ENCODE measurements at regions not wholly inside any gene's neighbourhood (a gene's known extent, or its start where the extent isn't known, plus 50 kb on each side); places are given as distances from the start of the nearest gene placed in this dataset.

DNA sequence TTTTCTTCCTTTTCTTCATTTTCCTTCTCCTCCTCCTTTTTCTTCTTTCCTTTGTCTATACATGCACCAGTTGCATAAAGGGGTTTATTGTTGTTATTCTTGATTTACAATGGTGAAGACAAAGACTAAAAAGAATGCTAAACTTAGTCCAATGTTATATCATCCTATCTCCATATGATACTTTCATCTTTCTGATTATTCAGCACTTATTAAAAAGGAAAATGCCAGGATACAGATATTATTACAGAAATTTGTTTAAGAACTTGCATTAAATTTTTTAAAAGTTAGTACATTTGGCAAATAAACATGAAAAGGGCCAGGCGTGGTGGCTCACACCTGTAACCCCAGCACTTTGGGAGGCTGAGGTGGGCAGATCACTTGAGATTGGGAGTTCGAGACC is 1074.9 kb downstream of the EFNA5 start:
- ATAC-seq, result no peak
- H3K36me3 ChIP-seq, result no peaks in the 10 kb centered on the region
- intact Hi-C loops (cut with DNase I), result no loop called here
- H3K4me1 ChIP-seq, result no peaks in the 10 kb centered on the region
- no peaks in the 10 kb centered on the region for H3K9me3 ChIP-seq
- WGBS (ENCODE audit: insufficient coverage, low coverage, low lambda C conversion rate, missing lambda C conversion rate), result 42% methylated on average over 2 of the region's 2 CpGs
- no peak overlapping the region for H3K4me3 ChIP-seq
- no peaks in the 10 kb centered on the region for H3K27me3 ChIP-seq
- H3K27ac ChIP-seq, result no peak overlapping the region
- no peak for DNase-seq
- TF ChIP-seq POLR2A (IDR thresholded peaks at IDR 0.05), result no peak
- TF ChIP-seq, protein P1, sequence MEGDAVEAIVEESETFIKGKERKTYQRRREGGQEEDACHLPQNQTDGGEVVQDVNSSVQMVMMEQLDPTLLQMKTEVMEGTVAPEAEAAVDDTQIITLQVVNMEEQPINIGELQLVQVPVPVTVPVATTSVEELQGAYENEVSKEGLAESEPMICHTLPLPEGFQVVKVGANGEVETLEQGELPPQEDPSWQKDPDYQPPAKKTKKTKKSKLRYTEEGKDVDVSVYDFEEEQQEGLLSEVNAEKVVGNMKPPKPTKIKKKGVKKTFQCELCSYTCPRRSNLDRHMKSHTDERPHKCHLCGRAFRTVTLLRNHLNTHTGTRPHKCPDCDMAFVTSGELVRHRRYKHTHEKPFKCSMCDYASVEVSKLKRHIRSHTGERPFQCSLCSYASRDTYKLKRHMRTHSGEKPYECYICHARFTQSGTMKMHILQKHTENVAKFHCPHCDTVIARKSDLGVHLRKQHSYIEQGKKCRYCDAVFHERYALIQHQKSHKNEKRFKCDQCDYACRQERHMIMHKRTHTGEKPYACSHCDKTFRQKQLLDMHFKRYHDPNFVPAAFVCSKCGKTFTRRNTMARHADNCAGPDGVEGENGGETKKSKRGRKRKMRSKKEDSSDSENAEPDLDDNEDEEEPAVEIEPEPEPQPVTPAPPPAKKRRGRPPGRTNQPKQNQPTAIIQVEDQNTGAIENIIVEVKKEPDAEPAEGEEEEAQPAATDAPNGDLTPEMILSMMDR (IDR thresholded peaks at IDR 0.05), result no peak

DNA sequence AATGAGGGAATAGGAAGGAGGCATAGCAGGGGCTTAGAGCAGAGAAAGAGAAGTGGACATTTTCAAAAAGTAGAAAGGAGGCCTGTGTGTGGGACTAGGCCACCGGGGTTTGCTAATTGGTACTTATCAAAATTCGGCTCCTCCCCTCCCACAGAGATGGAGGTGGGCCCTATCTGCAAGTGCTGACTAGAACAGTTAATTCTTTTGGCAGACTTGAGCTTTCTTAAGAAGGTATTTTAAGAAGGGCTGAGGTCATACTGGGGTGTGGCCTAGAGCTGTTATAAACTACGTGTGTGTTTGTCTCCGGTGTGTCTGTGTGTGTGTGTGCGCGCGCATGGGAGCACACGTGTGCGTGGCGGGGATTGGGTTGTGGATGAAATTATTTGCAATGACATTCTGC is 1086.5 kb downstream of the EFNA5 start:
- no peaks in the 10 kb centered on the region for H3K27me3 ChIP-seq
- no peak overlapping the region for H3K27ac ChIP-seq
- 49% methylated on average over 3 of the region's 10 CpGs for WGBS (ENCODE audit: insufficient coverage, low coverage, low lambda C conversion rate, missing lambda C conversion rate)
- no peak for ATAC-seq
- H3K4me3 ChIP-seq, result no peak overlapping the region
- DNase-seq, result no peak
- H3K36me3 ChIP-seq, result no peaks in the 10 kb centered on the region
- H3K9me3 ChIP-seq, result no peaks in the 10 kb centered on the region
- intact Hi-C loops (cut with DNase I), result no loop called here
- no peaks in the 10 kb centered on the region for H3K4me1 ChIP-seq
- TF ChIP-seq POLR2A (IDR thresholded peaks at IDR 0.05), result no peak
- TF ChIP-seq, protein P1 (IDR thresholded peaks at IDR 0.05), result no peak

DNA sequence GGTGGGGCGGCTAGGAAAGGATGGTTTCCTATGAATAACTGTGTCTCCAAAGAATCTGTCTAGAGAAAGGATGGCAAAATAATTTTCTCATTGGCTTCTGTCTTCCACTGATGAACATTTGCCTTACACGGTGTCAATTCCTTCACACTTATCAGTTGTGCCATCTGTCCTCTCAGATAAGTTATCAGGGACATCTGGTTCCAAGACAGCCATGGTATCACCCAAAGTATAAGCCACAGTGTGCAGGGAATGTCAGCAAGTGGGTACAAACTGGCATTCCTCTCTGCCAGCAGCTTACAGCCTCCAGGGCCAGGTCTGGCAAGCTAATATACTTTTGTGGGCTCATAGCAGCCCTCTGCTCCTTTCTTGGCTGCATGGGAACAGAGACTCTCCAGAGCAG is 1092.0 kb downstream of the EFNA5 start:
- no peaks in the 10 kb centered on the region for H3K36me3 ChIP-seq
- no peaks in the 10 kb centered on the region for H3K27me3 ChIP-seq
- H3K4me1 ChIP-seq, result no peaks in the 10 kb centered on the region
- DNase-seq (no peak), ATAC-seq (no peak)
- intact Hi-C loops (cut with DNase I), result no loop called here
- H3K4me3 ChIP-seq, result no peak overlapping the region
- no peaks in the 10 kb centered on the region for H3K9me3 ChIP-seq
- 42% methylated on average over 2 of the region's 2 CpGs for WGBS (ENCODE audit: insufficient coverage, low coverage, low lambda C conversion rate, missing lambda C conversion rate)
- no peak overlapping the region for H3K27ac ChIP-seq
- TF ChIP-seq POLR2A (IDR thresholded peaks at IDR 0.05), result no peak
- TF ChIP-seq, protein P1 (IDR thresholded peaks at IDR 0.05), result no peak

DNA sequence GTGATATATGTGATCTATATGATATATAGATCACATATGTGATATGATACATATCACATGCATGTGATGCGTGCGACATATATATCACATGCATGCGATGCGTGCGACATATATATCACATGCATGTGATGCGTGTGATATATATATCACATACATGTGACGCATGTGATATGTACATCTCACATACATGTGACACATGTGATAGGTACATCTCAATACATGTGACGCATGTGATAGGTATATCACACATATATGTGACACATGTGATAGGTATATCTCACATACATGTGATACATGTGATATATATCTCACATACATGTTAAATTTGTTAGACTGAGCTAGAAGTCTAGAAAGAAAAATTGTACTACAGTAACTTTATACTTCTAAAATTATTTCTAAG is 1095.9 kb downstream of the EFNA5 start:
- 85% methylated on average over 8 of the region's 8 CpGs for WGBS (ENCODE audit: insufficient coverage, low coverage, low lambda C conversion rate, missing lambda C conversion rate)

More for the DNA sequence above, 1095.9 kb downstream of the EFNA5 start:
- DNase-seq (no peak), ATAC-seq (no peak)
- TF ChIP-seq, protein P1 (IDR thresholded peaks at IDR 0.05), result no peak
- no peak for TF ChIP-seq POLR2A (IDR thresholded peaks at IDR 0.05)
- intact Hi-C loops (cut with DNase I), result no loop called here
- H3K36me3 ChIP-seq, result no peaks in the 10 kb centered on the region
- no peaks in the 10 kb centered on the region for H3K4me1 ChIP-seq
- H3K9me3 ChIP-seq, result no peaks in the 10 kb centered on the region
- H3K4me3 ChIP-seq, result no peak overlapping the region
- no peak overlapping the region for H3K27ac ChIP-seq
- H3K27me3 ChIP-seq, result no peaks in the 10 kb centered on the region

Data from right lobe of liver (tissue), 6 donors.